Left lung (tissue), 4 donors: ENCODE measurements at regions not wholly inside any gene's neighbourhood (a gene's known extent, or its start where the extent isn't known, plus 50 kb on each side); places are given as distances from the start of the nearest gene placed in this dataset.

Experiments used
- ATAC-seq: fragments of 200-7000 bp; cut with Tn5 transposase; one replicate; pipeline ENCODE4 v1.9.1; 2020; ENCODE audit warnings: moderate library complexity
- DNase-seq, 4 donors: peaks; one replicate each; pipeline ENCODE4 v3.0.0-alpha.2; 2013 to 2020
- H3K27ac ChIP-seq, 2 donors: fragments of 200-600 bp; sonication (generic) in 1 of 2; one replicate each; pipeline versions ENCODE4 v1.5.0 to v1.8.0; 2020 to 2021
- H3K27me3 ChIP-seq, 2 donors: fragments of 200-600 bp; sonication (generic) in 1 of 2; one replicate each; pipeline versions ENCODE4 v1.5.0 to v1.8.0; 2020 to 2021
- H3K36me3 ChIP-seq, 2 donors: fragments of 200-600 bp; sonication (generic) in 1 of 2; one replicate each; pipeline versions ENCODE4 v1.5.0 to v1.8.0; 2020 to 2021
- H3K4me1 ChIP-seq, 2 donors: fragments of 200-600 bp; one replicate each; pipeline ENCODE4 v1.8.0; 2021
- H3K4me3 ChIP-seq, 2 donors: fragments of 200-600 bp; sonication (generic) in 1 of 2; one replicate each; pipeline versions ENCODE4 v1.5.0 to v1.8.0; 2020 to 2021; ENCODE audit warnings: mild to moderate bottlenecking in 1 of 2
- H3K9me3 ChIP-seq, 2 donors: fragments of 200-600 bp; sonication (generic) in 1 of 2; one replicate each; pipeline versions ENCODE4 v1.5.0 to v1.8.0; 2020 to 2021
- intact Hi-C, 2 donors: fragments of 100-400 bp; cut with DNase I; formaldehyde crosslinking; loops; one replicate each; pipeline versions ENCODE4 v1.11.2 to v1.14.2; 2022
- TF ChIP-seq, protein P1 (sequence below), 2 donors: fragments of 200-600 bp; sonication (generic) in 1 of 2; IDR thresholded peaks; one replicate each; pipeline versions ENCODE4 v1.5.0 to v1.8.0; 2021; ENCODE audit warnings: antibody characterized with exemption in 2 of 2
- donor health status: DM: no; HTN: yes; CAD: no.
- donor health status: DM: no; HTN: no; CAD: no.

DNA sequence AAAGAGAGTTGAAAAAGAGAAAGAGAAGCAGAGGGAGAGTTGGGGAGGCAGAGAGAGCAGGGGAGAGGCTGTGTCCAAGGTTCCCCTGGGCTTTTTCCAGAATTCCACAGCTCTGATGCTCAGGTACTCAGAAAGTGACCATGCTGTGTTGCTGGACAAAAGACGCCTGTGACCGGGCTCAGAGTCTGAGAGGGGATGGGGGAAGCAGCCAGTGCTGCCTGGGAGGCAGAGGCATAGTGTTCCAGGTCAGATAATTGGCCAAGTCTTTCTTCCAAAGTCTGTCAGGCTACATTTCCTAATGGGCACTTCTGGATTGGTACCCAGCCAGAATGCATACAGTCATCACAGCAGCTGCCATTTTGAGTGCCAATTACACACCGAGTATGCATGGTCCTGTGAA lies 86.1 kb downstream of the PTPRS start:
- DNase-seq (no peak), ATAC-seq (no peak)
- Histone ChIP-seq H3K9me3 (peaks cover 0 to 22% of the 10 kb centered on the region in 2 donors), H3K27ac (no peak overlapping the region), H3K4me3 (no peak overlapping the region), H3K27me3 (no peaks in the 10 kb centered on the region), H3K36me3 (peaks cover 0 to 27% of the 10 kb centered on the region in 2 donors), H3K4me1 (no peaks in the 10 kb centered on the region)
- TF ChIP-seq, protein P1, sequence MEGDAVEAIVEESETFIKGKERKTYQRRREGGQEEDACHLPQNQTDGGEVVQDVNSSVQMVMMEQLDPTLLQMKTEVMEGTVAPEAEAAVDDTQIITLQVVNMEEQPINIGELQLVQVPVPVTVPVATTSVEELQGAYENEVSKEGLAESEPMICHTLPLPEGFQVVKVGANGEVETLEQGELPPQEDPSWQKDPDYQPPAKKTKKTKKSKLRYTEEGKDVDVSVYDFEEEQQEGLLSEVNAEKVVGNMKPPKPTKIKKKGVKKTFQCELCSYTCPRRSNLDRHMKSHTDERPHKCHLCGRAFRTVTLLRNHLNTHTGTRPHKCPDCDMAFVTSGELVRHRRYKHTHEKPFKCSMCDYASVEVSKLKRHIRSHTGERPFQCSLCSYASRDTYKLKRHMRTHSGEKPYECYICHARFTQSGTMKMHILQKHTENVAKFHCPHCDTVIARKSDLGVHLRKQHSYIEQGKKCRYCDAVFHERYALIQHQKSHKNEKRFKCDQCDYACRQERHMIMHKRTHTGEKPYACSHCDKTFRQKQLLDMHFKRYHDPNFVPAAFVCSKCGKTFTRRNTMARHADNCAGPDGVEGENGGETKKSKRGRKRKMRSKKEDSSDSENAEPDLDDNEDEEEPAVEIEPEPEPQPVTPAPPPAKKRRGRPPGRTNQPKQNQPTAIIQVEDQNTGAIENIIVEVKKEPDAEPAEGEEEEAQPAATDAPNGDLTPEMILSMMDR (IDR thresholded peaks at IDR 0.05): no peak
- intact Hi-C loops: no loop called here

DNA sequence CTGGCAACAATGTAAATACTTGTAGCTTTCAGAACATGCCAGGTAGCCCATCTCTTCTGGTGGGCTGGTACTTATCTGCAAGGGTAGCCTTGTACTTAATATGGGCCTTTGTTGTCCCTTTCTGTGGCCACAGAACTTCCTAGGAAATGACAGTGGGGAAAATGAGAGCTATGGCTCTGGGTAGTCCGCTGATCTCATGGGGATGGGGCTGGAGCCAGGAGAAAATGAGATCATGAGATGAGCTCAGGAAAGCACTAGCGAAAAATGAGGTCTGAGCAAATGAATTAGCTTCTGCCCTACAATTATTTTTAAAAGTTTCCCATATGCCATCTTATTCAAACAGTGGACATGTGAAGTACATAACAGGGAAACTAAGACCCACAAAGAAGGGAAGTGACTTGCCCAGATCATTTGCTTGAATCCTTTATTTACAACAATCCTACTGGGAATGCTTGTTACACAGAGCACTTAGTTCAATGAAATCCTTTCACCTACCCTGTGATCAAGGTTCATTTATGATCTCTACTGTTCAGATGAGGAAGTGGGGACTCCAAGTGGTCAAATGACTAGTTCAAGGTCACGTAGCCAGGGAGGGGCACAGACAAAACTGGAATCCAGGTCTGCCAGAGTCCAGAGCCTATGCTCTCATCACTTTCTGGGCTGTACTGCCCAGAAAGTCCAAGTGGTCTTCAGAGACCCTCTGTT lies 87.1 kb downstream of the PTPRS start:
- ATAC-seq (peak; percentile 22), DNase-seq (no peak)
- TF ChIP-seq, protein P1 (IDR thresholded peaks at IDR 0.05): no peak
- Histone ChIP-seq H3K4me3 (no peak overlapping the region), H3K36me3 (peaks cover 0 to 27% of the 10 kb centered on the region in 2 donors), H3K27me3 (no peaks in the 10 kb centered on the region), H3K9me3 (peaks cover 0 to 22% of the 10 kb centered on the region in 2 donors), H3K4me1 (no peaks in the 10 kb centered on the region), H3K27ac (no peak overlapping the region)
- intact Hi-C loops: no loop called here

- DNase-seq: no peak
- Histone ChIP-seq H3K9me3 (peaks cover 0 to 21% of the 10 kb centered on the region in 2 donors), H3K4me1 (no peaks in the 10 kb centered on the region), H3K27ac (no peak overlapping the region), H3K36me3 (peaks cover 0 to 19% of the 10 kb centered on the region in 2 donors), H3K27me3 (no peaks in the 10 kb centered on the region), H3K4me3 (no peak overlapping the region)
- TF ChIP-seq, protein P1 (IDR thresholded peaks at IDR 0.05): no peak
- ATAC-seq: no peak
- intact Hi-C loops: no loop called here
These were observed 89.2 kb downstream of the PTPRS start for GRCh38 chr19:5251096-5252065.

GRCh38 chr19:5250127-5250659 lies 90.4 kb downstream of the PTPRS start:
- intact Hi-C loops: no loop called here
- DNase-seq: no peak
- no peak for ATAC-seq
- Histone ChIP-seq H3K4me3 (no peak overlapping the region), H3K36me3 (peaks cover 0 to 14% of the 10 kb centered on the region in 2 donors), H3K27ac (no peak overlapping the region), H3K9me3 (peaks cover 0 to 9% of the 10 kb centered on the region in 2 donors), H3K4me1 (no peaks in the 10 kb centered on the region), H3K27me3 (no peaks in the 10 kb centered on the region)
- TF ChIP-seq, protein P1 (IDR thresholded peaks at IDR 0.05): no peak

GRCh38 chr19:5249526-5249925 lies 91.1 kb downstream of the PTPRS start:
- Histone ChIP-seq H3K36me3 (peaks cover 0 to 9% of the 10 kb centered on the region in 2 donors), H3K27me3 (no peaks in the 10 kb centered on the region), H3K4me3 (no peak overlapping the region), H3K4me1 (no peaks in the 10 kb centered on the region), H3K27ac (no peak overlapping the region), H3K9me3 (peaks cover 0 to 2% of the 10 kb centered on the region in 2 donors)
- no peak for DNase-seq
- ATAC-seq: no peak
- intact Hi-C loops: no loop called here
- TF ChIP-seq, protein P1 (IDR thresholded peaks at IDR 0.05): no peak
